GDM1 (cell line): ENCODE measurements at regions not wholly inside any gene's neighbourhood (a gene's known extent, or its start where the extent isn't known, plus 50 kb on each side); places are given as distances from the start of the nearest gene placed in this dataset.

Source experiments
- DNase-seq: peaks from one replicate; lab custom pipeline; 2025; lab: John Stamatoyannopoulos, UW

- DNase-seq: no peak
These were observed 60.3 kb downstream of the DACT1 start for GRCh38 chr14:58697930-58698642.

DNA sequence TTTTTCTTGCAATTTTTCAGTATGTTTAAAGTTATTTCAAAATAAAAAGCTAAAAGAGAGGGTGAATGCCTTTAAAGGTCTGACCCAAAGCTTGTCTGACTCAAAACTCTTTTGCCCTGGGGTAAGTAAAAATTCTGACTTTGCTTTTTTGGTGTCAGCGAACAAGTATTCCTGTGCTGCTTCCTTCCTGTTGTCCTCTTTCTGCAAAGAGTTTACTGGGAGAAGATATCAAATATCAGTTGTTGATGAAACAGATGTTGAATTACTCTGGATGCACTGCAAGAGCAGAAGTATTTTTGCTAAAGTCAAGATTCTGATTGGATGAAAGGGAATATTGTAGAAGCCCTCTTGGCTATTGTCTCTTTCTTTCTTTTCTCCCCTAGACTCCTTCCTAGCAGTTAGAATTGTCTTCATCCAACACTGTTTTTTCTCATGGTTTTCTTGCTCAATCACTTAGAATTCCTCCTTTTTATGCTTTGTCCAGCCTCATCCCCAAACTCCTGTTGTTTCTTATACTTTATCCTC is 62.0 kb downstream of the DACT1 start:
- DNase-seq: no peak

GRCh38 chr14:58701156-58701555 is 63.4 kb downstream of the DACT1 start:
- DNase-seq: no peak

DNA sequence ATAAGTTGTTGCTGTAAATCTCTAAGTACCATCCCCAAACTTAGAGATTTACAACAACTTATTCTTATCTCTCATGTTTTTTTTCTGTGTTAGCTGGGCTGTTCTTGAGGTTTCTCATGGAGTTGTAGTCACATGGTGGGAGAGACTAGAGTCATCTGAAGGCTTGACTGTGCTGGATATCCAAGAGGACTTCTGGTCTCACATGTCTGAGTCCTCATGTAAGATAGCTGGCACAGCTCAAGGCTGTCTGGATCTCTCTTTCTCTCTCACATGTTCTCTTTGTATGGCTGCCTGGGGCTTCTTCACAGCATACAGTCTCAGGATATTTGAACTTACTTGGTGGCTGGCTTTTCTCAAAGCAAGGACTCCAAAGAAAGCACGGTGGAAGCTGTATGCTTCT is 63.8 kb downstream of the DACT1 start:
- no peak for DNase-seq

GRCh38 chr14:58702441-58703160 is 64.8 kb downstream of the DACT1 start:
- DNase-seq: no peak

- DNase-seq: no peak
These were observed 65.4 kb downstream of the DACT1 start for GRCh38 chr14:58703161-58703506.

DNA sequence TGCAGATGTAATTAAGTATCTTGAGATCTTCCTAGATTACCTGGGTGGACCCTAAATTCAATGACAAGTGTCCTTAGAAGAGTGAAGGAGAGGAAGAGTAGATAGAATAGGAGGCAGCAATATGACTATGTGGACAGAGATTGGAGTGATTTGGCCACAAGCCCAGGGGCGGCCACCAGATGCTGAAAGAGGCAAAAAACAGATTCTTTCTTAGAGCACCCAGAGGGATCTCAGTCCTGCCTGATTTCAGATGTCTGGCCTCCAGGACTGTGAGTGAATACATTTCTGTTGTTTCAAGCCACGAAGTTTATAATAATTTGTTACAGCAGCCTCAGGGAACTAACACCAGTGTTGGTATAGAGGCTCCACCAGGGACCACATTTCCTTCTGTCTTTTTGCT is 67.3 kb downstream of the DACT1 start:
- no peak for DNase-seq

DNA sequence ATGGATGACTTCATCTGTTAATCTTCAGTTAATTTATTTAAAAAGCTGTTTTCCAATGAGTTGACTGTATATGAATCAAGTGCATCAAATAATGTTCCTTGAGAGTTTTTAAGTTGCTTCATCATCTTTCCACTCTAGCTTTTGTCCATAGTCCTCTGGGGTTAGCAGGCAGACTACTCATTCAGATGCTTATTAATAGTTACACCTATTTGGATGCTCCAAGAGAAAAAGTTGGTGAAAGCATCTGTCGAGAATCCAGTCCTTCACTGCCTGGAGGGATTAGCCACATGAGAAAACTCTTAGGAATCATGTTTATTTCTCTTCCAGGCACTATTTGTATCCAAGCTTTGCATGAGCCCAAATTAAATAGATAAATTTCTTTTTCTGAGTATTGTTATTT is 70.2 kb downstream of the DACT1 start:
- DNase-seq: no peak

DNA sequence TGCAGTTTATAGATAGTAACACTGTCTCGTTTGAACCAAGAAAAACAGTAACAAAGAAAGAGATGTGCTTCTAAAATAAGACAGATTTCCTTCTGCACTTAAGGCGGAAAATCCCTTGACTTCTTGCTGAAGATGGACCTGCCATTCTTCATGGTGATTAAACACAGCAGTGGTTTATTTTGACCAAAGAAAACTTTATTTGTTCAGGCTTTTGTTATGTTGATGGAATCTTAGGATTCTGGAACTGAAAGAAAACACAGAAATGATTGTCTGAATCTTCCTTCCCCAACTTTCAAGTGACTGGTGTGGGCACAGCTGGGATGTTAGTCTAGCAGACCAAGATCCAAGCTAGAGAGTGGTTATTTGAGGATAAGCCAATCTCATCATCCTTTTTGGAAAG is 72.2 kb downstream of the DACT1 start:
- no peak for DNase-seq

- DNase-seq: no peak
These were observed 73.6 kb downstream of the DACT1 start for GRCh38 chr14:58711382-58711781.

DNA sequence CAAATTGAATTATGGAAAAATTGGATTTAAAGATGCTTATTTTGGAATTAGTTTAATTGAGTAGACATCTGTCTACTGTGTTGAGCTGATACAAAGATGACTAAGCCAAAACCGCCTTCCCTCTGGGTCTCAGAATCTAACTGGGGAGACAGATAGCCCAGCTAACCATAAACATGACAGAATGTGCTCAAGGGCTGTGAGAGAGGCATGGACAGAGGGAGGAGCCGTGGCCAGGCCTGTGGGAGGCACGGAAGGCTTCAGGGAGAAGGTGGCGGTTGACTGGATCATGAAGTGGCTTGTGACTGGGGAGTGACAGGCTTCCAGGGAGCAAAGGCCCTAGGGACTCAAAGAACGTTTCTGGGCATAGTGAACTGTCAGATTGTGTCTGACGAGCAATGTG is 74.6 kb downstream of the DACT1 start:
- DNase-seq: no peak

- DNase-seq: no peak
These were observed 75.9 kb downstream of the DACT1 start for GRCh38 chr14:58713677-58714076.

GRCh38 chr14:58716706-58717105 is 78.9 kb downstream of the DACT1 start:
- DNase-seq: no peak

GRCh38 chr14:58717211-58717610 is 79.4 kb downstream of the DACT1 start:
- no peak for DNase-seq

DNA sequence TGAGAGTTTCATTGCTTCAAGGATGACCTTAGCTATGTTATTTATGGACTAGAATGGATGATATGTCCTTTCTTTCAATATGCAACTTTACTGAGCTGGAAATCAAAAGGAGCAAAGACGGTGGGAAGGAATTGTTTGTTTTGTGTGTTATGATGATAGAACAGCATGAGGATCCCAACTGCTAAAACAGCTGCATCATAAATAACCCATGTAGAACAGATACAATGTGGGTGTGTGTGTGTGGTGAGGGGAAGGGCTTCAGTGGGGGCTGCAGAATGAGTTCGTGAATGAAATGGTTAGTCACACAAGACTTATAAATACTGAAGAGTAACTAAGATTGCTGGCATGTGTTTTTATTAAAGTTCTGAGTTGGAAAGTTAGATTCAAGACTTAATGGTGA is 80.1 kb downstream of the DACT1 start:
- no peak for DNase-seq

GRCh38 chr14:58718226-58719205 is 80.8 kb downstream of the DACT1 start:
- no peak for DNase-seq

- no peak for DNase-seq
These were observed 84.0 kb downstream of the DACT1 start for GRCh38 chr14:58721723-58722122.

DNA sequence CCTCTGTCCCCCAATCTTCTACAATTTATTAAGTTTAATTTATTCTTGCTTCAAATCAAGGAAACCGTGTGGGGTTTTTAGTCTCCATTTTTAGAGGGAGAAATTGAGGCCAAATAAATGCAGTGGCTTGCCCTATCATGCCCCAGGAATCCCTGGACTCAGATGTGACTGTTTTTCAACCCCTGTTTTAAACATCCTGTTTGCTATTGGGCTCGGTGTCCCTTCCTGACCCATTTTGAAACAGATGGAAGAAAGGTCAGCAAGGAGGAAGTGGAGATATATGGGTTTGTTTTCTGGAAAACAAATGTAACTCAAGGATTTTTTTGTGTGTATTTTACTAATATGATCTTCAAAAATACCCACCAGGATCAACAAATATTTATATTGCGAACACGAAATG is 84.7 kb downstream of the DACT1 start:
- no peak for DNase-seq

GRCh38 chr14:58724206-58724605 is 86.4 kb downstream of the DACT1 start:
- no peak for DNase-seq

GRCh38 chr14:58724702-58725101 is 86.9 kb downstream of the DACT1 start:
- DNase-seq: no peak

DNA sequence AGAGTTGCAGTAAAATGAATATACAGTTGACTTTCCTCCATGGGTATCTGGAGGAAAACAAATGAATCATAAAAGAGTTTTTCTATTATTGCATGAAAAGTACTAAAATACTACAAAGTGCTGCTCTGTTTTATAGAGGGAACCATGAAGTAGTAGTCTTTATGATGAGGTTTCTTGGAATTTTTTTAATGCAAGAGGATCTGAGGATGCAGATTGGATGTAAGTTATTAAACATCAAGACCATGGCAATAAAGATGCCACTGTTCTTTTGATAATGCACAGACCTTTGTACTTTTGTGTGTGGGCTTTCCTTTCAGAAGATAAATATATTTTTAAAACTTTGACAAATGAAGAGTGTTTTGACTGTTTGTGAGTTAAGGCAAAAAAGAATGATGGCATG is 87.5 kb downstream of the DACT1 start:
- DNase-seq: no peak

GRCh38 chr14:58725871-58726270 is 88.1 kb downstream of the DACT1 start:
- no peak for DNase-seq
